ENCODE measurements at regions not wholly inside any gene's neighbourhood (a gene's known extent, or its start where the extent isn't known, plus 50 kb on each side); places are given as distances from the start of the nearest gene placed in this dataset.

- no peak for TF ChIP-seq CTCF (IDR thresholded peaks at IDR 0.05)
- no peak for TF ChIP-seq EP300 (IDR thresholded peaks at IDR 0.05)
Measured at GRCh38 chrX:96578781-96579180, 105.9 kb upstream of the DIAPH2 start.
